GM19240 (cell line): ENCODE measurements at regions not wholly inside any gene's neighbourhood (a gene's known extent, or its start where the extent isn't known, plus 50 kb on each side); places are given as distances from the start of the nearest gene placed in this dataset.
"Not testable (repeated sequence)": the region's sequence is repeated elsewhere in the genome, so short reads cannot be mapped to it uniquely, and the experiment has no call there.

Experiments used
- DNase-seq: peaks from one replicate; pipeline ENCODE4 v3.0.0; 2011; ENCODE audit warnings: low spot score; ENCODE audit not compliant: insufficient read length

DNA sequence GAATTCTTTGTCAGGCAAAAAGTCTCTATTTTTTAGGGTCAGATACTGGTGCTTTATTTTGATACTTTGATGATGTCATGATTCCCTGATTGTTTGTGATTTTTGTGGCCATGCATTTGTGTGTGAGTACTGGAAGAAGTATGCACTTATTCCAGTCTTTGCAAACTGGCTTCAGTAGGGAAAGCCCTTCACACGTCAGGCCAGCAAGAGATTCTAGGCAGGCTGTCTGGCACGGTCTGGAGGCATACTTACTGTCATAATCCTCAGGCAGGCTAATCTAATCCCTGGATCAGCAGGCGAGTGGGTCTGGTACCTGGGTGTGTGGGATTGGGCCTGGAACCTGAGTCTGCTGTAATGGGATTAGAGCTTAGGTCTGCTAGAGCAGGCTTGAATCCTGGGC, 391.8 kb upstream of the MMS22L start:
- DNase-seq = no peak

DNA sequence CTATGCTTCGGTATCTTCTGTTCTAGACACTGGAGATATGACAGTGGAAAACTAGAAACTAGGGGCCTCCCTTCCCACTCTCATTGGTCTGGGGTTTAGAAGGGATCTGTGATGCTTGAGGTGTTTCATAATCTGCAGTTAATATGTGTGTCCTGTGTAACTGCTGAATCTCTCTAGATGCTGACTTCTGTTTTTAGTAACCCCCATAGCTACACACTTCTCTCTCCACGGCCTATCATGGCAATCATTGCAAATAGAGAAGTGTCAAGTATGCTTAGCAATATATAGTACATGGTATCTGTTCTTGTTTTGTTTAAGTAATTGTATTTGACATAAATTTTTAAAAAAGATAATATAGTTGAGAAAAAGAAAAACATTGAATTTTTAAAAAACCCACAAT, 394.6 kb upstream of the MMS22L start:
- DNase-seq = no peak

DNA sequence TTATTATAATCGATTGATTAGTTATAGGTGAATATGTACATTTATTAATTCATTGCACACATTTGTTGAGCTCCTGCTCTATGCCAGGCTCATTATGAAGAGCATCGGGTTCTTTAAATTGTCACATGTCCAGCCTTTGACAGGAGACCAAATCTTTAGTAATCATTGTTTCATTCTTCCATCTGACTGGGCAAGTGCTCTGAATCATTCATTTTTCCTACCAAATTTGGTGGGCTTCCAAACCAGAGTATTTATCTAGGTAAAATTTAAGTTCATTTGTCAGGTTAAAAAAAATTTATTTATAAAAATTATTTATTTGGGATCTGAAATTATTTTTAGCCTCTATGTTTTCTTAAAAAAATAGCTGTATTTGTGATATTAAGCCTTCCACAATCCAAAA, 404.9 kb upstream of the MMS22L start:
- no peak for DNase-seq

DNA sequence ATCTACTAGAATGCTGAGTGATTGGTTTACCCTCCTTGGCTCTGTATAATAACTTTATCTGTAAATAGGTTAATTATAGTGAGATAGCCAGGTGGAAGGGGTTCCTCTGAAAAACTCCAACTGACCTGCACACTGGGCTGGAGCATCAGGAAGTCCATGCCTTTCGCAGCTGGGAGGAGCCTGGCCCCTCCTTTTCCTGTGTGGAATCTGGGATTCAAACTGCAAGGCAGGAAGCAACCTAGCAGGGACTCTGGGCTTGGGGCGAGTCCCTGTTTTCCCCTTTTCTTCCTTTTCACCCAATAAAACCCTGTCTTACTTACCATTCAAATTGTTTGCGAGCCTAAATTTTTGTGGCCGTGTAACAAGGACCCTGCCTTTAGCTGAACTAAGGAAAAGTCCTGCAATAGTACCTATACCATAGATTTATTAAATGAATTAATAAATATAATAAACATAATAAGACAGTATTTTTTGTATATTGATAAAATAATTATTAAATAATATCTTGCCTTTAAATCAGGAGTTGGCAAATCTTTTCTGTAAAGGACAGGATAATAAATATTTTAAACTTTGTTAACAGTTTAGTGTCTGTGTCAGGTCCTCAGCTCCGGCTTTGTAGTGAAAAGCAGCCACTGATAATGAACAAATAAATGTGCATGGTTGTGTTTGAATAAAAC, 406.2 kb upstream of the MMS22L start:
- DNase-seq = no peak

DNA sequence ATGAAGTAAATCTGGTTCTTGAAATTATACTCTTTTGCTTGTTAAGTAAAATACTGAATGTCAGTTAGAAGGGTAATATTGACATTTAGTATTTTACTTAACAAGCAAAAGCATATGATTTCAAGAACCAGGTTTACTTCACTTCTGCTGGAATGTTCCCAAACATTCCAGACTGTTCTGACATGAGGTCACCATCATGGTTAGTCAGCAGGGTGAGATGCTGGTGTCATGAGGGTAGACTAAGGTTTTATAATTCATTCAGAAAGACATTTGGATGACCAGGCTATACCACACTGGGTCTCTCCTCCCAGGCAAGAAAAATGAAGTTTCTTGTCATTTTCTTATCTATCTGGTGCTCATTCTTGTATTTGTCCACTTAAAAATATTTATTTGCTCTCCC, 414.4 kb upstream of the MMS22L start:
- no peak for DNase-seq

DNA sequence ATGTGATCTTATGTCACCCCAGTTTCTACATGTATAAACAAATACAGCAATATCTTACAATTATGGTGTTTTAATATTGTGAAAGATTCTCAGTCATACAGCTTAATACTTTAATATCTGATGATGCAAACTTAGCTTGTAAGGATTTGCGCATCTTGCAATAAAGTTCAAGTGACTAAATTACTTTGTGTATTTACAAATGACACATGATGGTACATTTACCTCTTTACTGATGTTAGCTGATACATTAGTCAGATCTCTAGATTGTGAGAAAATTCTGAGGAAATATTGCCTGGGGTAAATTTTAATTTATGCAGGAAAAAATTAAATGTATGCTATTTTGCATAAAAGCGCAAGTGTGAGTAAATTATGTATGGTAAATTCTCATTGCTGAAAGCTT, 418.8 kb upstream of the MMS22L start:
- no peak for DNase-seq

DNA sequence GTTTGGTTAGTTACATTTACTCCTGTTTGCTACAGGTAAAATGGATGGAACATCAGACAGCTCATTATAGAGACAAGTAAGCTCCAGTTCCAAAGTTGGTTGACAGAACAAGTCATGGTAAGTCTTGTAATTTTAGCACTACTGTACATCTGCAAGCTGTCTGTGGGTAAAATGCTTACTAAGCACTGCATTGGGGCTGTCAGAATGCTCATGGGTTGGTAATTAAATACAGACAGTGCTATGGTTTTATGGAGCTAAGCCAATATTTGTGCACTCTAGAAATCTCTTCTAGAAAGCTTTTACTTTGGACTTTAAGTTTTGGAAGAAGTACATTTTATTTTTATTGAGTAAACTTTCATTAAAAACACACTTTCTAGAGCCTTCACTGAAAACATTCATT, 419.2 kb upstream of the MMS22L start:
- DNase-seq = no peak

DNA sequence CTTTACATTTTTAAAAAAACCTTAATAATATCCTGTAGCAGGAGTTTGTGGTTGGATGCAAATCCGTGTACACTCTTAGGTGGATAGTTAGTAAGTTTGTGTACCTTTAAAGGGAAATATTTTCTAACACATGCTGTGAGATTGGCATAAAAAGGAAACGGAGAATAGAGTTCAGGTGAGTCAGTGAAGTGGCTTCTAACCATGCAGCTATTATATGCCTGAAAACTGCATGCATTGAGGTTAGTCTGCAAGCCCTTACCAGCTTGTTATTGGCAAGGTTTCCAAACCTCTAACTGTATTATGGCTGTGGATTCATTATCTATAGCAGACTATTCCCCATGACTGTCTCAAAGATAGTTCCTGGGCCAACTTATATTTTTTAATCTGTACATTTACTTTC, 420.6 kb upstream of the MMS22L start:
- no peak for DNase-seq

DNA sequence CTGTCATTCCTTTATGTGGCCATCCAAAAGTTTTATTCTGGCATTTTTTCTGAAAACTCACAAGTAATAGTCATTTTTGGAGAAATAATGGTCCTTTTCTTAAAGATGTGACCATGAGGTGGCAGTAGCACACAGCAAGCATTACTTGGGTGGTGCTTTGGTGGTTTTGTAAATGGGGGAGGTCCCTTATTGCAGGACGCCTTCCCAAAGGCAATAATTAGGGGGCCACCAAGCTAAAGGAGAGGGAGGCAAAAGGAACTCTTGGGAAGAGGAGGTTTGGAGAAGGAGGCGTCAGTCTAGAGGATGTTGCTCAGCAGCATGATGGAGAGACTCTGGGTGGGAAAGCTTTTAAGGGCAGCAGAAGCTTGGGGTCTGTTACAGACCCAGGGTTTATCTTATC, 422.6 kb upstream of the MMS22L start:
- no peak for DNase-seq

DNA sequence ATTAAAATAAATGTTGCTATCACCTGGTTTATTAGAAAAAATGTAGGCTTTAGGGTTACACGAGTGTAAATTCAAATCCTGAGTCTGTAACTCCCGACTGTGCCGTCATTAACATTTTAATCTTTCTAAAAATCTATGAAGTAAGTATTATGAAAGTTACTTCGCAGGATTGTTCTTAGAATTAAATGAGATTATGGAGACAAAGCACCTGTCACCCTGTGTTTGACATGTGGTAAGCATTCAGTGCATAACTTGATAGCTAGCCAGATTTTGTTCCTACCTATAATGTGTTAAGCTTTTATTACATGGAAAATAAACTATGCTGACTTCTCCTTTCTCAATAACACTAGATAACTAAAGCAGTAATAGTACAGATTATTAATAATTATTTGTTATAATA, 429.7 kb upstream of the MMS22L start:
- no peak for DNase-seq

DNA sequence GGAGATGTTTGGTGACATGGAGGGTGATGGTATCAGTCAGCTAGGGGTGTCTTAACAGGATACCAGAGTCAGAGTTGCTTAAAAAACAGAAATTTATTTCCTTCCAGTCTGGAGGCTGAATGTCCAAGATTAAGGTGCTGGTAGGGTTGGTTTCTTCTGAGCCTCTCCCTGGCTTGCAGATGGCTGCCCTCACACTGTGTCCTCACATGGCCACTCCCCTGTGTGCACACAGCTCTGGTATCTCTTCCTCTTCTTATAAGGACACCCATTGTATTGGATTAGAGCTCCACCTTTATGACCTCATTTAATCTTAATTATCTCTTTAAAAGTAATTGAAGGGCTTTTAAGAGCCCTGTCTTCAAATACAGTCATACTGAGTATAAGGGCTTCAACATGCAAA, 431.8 kb upstream of the MMS22L start:
- no peak for DNase-seq

DNA sequence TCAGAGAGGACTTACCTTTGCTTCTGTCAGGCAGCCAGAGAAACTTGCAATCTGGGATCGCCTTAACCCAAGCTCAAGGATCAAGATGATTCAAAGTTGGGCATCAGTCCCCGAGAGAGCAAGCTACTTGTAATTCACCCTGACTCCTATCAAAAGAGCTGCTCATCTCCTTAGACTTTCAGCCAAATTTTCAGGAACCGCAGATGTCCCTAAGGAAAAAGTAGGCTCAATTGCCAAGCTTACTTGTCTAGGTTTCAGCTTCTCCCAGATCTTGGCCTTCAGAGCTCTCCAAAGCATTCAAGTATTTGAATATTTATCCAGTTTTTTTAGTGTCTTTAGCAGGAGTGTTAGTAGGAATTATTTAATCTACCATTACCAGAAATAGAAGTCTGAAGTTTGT, 434.1 kb upstream of the MMS22L start:
- no peak for DNase-seq

DNA sequence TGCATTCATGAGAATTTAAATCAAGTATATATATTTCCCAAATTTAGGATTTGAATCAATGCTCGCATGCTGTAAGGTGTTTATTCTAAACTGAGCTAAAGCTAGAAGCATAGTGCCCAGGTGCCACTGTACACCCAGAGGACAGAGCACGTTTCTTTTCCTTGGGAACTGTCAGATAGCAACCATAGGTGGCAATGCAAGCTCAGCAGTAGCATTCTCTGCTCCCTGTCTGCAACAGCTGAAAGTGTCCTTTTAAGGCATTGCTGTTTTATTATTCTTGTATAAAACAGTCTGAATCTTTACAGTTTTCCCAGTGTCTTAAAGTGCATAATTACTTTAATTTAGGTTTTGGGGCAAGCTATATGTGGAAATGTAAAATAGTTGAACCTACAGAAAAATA, 443.4 kb upstream of the MMS22L start:
- no peak for DNase-seq

DNA sequence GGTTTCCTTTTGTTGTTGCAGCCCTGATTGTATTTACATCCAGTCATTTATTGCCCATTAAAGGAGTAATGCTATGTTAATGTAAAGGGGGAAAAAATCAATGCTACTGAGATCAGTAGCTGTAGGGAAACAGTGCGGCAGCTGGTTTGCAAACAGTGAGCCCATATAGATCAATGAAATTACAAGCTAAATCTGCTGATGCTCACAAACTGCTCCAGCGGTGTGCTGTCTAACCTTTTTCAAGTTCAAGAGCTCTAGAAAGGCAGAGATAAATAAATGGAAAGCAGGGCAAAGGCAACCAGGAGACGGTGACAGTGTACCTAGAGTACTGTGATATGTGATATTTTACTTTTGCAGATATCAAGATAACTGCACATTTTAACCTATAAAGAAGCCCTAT, 449.0 kb upstream of the MMS22L start:
- DNase-seq = no peak

DNA sequence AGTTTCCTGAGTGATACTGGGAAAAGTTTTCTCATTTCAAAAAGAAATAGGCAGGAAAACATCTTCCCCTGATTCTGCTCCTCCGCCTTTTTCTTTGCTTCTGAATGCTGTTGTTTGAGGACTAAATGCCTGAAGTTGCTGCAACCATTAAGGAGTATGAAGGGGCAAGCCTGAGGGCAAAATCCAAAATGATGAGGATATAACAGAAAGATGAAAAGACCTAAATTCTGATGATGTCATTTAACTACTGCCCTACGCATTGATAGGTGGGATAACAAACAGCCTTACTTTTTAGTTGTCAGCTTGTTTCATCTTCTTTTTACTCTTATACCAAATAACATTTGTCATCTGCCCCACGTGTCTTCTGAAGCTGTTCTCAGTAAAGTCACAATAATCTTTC, 474.6 kb upstream of the MMS22L start:
- no peak for DNase-seq

DNA sequence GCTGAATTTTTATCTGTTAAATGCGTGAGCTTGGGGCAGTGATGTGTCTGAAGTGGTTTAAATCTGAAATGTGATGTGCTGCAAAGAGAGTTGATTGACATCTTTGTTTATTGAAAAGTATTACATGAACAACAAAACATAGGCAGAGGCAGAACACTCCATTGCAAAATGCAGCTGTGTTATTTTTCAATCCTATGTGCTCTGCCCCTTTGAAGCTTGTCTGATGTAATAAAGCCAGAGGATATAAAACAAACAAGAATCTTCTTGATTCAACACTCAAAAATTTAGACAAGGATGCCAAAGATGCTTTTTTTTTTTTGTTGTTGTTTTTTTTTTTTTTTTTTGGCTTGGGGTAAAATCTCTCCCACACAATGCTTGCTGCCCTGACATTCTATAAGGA, 482.4 kb upstream of the MMS22L start:
- no peak for DNase-seq

DNA sequence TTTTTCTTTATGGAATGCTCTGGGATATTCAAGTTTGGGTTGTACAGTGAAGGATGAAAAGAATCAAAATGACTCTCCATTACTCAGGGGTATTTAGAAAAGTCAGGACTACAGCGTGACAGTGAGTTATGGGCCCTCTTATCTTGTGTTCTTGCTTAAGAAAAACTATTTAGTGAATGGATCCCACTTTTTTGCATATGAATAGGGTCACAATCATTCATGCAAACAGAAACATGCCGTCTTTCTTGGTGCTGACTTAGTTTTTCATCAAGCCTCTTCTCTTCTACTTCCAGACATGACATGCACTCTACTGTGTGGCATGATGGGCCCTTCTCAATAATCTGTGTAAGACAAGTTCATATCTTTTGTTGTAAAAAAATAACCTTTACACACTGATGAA, 488.4 kb upstream of the MMS22L start:
- DNase-seq = no peak

DNA sequence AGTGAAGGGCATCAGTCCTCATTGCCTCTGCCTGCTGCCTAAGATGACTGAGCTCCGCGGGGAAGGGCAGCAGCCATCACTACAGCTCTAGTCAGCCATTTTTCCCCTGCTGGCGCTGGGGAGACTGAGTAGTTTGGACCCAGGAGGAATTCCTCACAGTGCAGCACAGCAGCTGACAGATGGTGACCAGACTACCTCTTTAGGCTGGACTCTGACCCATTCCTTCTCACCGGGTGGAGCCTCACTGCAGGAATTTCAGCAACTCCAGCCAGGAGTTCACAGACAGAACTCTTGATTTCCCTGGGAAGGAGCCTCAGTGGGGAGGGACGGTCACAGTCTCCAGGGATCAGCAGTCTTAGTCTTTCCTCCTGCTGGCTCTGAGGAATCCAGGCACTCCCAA, 492.0 kb upstream of the MMS22L start:
- DNase-seq = no peak

DNA sequence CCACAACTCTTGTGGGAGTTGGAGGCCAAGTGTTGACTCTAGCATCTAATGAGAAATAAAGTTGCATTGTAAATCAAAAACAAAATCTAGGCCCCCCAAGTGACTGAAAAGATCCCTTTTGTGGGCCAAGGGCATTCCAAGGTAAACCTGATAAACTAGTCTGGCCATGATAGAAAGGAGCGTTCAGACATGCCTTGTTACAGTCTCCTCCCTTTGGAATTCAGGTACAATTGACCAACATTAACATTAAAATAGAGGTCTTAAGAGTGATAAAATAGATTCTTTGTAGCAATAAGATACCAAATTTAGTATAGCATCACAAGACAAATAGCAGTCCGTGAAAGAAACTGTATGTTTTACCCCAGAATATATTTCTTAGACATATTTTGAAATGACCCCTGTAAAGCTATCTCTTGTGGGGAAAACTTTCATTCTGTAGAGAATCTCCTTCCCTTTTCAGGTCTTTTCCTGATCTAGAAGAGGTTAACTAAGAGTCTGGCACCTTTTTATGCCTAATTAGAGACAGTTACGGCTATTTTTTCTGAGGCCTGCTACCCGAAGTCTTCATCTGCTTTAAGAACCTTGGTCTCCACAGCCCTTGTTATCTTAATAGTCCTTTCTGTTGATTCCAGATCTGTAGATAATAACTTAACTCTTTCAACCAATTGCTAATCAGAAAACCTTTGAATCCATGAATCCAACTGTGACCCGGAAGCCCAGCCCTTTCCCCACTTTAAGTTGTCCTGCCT, 495.4 kb upstream of the MMS22L start:
- DNase-seq = no peak

DNA sequence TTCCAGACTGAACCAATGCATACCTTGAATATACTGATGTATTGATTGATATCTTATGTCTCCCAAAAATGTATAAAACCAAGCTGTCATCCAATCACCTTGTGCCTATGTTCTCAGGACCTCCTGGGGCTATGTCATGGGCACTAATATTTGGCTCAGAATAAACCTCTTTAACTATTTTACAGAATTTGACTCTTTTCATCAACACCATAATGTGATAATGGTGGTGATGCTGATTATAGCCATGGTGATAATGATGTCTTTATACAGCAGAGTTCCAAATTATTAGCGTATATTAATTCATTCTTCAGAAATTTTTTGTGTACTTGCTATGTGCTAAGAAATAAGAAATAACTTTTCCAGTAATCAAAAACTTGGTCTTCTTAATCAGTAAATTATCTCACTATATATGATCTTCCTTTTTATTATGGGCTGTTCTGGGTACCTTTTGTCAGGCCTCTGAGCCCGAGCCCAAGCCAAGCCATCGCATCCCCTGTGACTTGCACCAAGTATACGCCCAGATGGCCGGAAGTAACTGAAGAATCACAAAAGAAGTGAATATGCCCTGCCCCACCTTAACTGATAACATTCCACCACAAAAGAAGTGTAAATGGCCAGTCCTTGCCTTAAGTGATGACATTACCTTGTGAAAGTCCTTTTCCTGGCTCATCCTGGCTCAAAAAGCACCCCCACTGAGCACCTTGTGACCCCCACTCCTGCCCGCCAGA, 496.2 kb upstream of the MMS22L start:
- not testable (repeated sequence) for DNase-seq

DNA sequence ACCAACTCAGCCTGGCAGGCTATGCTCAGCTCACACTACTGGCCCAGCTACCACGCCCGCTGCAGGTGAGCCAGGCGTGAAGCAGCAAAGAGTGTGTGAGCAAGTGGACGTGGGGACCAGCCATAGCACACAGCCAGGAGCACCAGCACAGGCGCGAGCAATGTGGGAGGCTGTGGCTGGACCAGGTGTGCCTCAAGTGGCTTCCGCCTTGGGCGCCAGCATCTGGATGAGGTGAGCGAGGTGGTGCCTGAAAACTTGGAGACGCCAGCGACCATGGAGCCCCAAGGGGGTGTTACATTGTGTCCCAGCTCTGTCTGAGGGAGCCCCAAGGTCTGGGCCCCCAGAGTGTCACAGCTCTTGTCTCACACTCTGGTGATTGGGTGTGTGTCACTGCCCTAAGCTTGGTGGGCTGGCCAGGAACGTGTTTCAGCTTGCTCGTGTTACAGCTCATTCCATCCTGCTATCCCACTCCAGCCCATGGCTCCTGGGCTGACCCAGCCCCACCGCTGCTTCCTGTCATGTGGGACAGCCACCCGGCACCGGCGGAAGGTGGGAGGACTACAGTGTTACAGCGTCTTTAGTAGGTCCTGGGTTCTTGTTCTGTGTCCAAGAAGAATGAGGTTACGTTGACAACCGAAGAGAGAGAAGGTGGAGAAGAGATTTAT, 508.0 kb upstream of the MMS22L start:
- DNase-seq = no peak

DNA sequence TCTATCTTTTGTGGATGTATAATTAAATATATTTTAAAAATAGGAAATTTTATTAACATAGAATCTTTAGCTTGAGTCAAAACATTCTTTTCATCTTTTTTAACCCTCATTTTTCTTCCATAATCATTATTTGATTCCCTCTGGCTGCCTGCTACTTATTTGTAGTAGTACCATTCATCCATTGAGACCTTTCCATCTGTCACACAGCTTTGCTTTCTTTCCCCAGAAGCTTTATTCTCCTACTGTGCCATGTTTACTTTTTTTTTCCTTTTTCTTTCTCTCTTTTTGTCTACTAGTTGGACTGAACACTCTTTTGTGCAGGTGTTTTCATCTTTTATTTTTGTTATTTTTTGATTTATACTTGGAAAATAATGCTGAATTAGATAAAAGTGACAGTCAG, 522.6 kb upstream of the MMS22L start:
- DNase-seq = no peak
